CD4-positive, CD25-positive, alpha-beta regulatory T cell (primary cell): ENCODE measurements at regions not wholly inside any gene's neighbourhood (a gene's known extent, or its start where the extent isn't known, plus 50 kb on each side); places are given as distances from the start of the nearest gene placed in this dataset.
"Not testable (repeated sequence)": the region's sequence is repeated elsewhere in the genome, so short reads cannot be mapped to it uniquely, and the experiment has no call there.

Experiments
- ATAC-seq, 2 donors: fragments of 150-1000 bp; cut with Tn5 transposase; one replicate each; pipeline ENCODE4 v1.10.0; 2021; ENCODE audit warnings: low read depth in 2 of 2, moderate number of reproducible peaks in 2 of 2, moderate library complexity in 1 of 2
- DNase-seq, 3 donors: peaks; one replicate each; pipeline versions ENCODE4 v3.0.0 to v3.0.0-alpha.2; 2012 to 2022; ENCODE audit warnings: mixed read lengths in 1 of 3
- H3K27ac ChIP-seq: one replicate; pipeline ENCODE4 v1.7.0; 2013; ENCODE audit warnings: mild to moderate bottlenecking, low read length; ENCODE audit not compliant: insufficient read depth, poor library complexity, severe bottlenecking
- H3K27me3 ChIP-seq: one replicate; pipeline ENCODE4 v1.7.0; 2013; ENCODE audit warnings: low read length; ENCODE audit not compliant: control insufficient read depth, insufficient read depth
- H3K36me3 ChIP-seq: one replicate; pipeline ENCODE4 v1.7.0; 2013; ENCODE audit warnings: mild to moderate bottlenecking, low read length, moderate library complexity; ENCODE audit not compliant: control insufficient read depth, insufficient read depth
- H3K4me1 ChIP-seq: 2 replicates; pipeline ENCODE4 v1.7.0; 2013; ENCODE audit warnings: mild to moderate bottlenecking, low read length; ENCODE audit not compliant: insufficient read depth, control insufficient read depth, poor library complexity, severe bottlenecking
- H3K4me3 ChIP-seq: one replicate; pipeline ENCODE4 v1.7.0; 2013; ENCODE audit warnings: low read depth, mild to moderate bottlenecking, low read length, moderate library complexity
- H3K9me3 ChIP-seq, 2 experiments: 1 replicate in 1 of 2; 2 replicates in 1 of 2; pipeline ENCODE4 v1.7.0; 2013; ENCODE audit warnings: low read length in 2 of 2, mild to moderate bottlenecking in 1 of 2, moderate library complexity in 1 of 2; ENCODE audit not compliant: control insufficient read depth in 2 of 2
- H3K27ac Mint-ChIP-seq, 3 donors: one replicate each; pipeline ENCODE4 v1.8.0; 2020 to 2022; ENCODE audit warnings: mild to moderate bottlenecking in 3 of 3, mixed read lengths in 3 of 3, moderate library complexity in 2 of 3
- H3K27me3 Mint-ChIP-seq: one replicate; pipeline ENCODE4 v1.8.0; 2022; ENCODE audit warnings: mild to moderate bottlenecking, mixed read lengths
- H3K36me3 Mint-ChIP-seq: one replicate; pipeline ENCODE4 v1.8.0; 2020; ENCODE audit warnings: mixed read lengths
- H3K4me1 Mint-ChIP-seq, 4 donors: one replicate each; pipeline ENCODE4 v1.8.0; 2020 to 2022; ENCODE audit warnings: mixed read lengths in 4 of 4, mild to moderate bottlenecking in 1 of 4
- H3K4me3 Mint-ChIP-seq, 4 donors: one replicate each; pipeline ENCODE4 v1.8.0; 2020 to 2022; ENCODE audit warnings: mild to moderate bottlenecking in 4 of 4, mixed read lengths in 4 of 4, moderate library complexity in 3 of 4
- H3K9me3 Mint-ChIP-seq, 7 donors: one replicate each; pipeline ENCODE4 v1.8.0; 2020 to 2022; ENCODE audit warnings: mixed read lengths in 7 of 7, mild to moderate bottlenecking in 3 of 7, moderate library complexity in 2 of 7

GRCh38 chr12:82600379-82600778 lies 86.3 kb upstream of the TMTC2 start:
- Mint-ChIP-seq H3K36me3 (no peaks in the 10 kb centered on the region), H3K27me3 (no peaks in the 10 kb centered on the region), H3K9me3 (peaks cover 0 to 6% (median 4%) of the 10 kb centered on the region in 7 donors), H3K4me3 (no peak overlapping the region), H3K27ac (no peak overlapping the region), H3K4me1 (no peaks in the 10 kb centered on the region)
- no peak for ATAC-seq
- Histone ChIP-seq H3K4me3 (no peak overlapping the region), H3K36me3 (no peaks in the 10 kb centered on the region), H3K27ac (no peak overlapping the region), H3K9me3 (no peaks in the 10 kb centered on the region), H3K27me3 (no peaks in the 10 kb centered on the region), H3K4me1 (no peaks in the 10 kb centered on the region)
- DNase-seq: no peak

- H3K27me3 Mint-ChIP-seq, H3K9me3 ChIP-seq, H3K9me3 Mint-ChIP-seq, H3K4me1 ChIP-seq, H3K4me3 Mint-ChIP-seq, ATAC-seq, H3K27me3 ChIP-seq, H3K4me3 ChIP-seq, H3K36me3 Mint-ChIP-seq, DNase-seq, H3K4me1 Mint-ChIP-seq, H3K36me3 ChIP-seq, H3K27ac Mint-ChIP-seq, H3K27ac ChIP-seq: not testable (repeated sequence)
Measured at GRCh38 chr12:82603647-82604046, 83.1 kb upstream of the TMTC2 start.

GRCh38 chr12:82605115-82605514 lies 81.6 kb upstream of the TMTC2 start:
- H3K36me3 Mint-ChIP-seq: no peaks in the 10 kb centered on the region
- no peaks in the 10 kb centered on the region for H3K4me1 Mint-ChIP-seq
- no peak for ATAC-seq
- H3K27ac Mint-ChIP-seq: no peak overlapping the region
- Histone ChIP-seq H3K27ac (no peak overlapping the region), H3K4me1 (no peaks in the 10 kb centered on the region), H3K9me3 (no peaks in the 10 kb centered on the region), H3K4me3 (no peak overlapping the region), H3K36me3 (no peaks in the 10 kb centered on the region), H3K27me3 (no peaks in the 10 kb centered on the region)
- no peak for DNase-seq
- no peak overlapping the region for H3K4me3 Mint-ChIP-seq
- H3K9me3 Mint-ChIP-seq: peaks cover 0 to 9% (median 4%) of the 10 kb centered on the region in 7 donors
- no peaks in the 10 kb centered on the region for H3K27me3 Mint-ChIP-seq

GRCh38 chr12:82608706-82609105 lies 78.0 kb upstream of the TMTC2 start:
- Mint-ChIP-seq H3K4me1 (no peaks in the 10 kb centered on the region), H3K27ac (no peak overlapping the region), H3K36me3 (no peaks in the 10 kb centered on the region), H3K9me3 (peaks cover 0 to 9% (median 2%) of the 10 kb centered on the region in 7 donors), H3K27me3 (no peaks in the 10 kb centered on the region), H3K4me3 (no peak overlapping the region)
- Histone ChIP-seq H3K27me3 (no peaks in the 10 kb centered on the region), H3K4me1 (no peaks in the 10 kb centered on the region), H3K9me3 (no peaks in the 10 kb centered on the region), H3K27ac (no peak overlapping the region), H3K4me3 (no peak overlapping the region), H3K36me3 (no peaks in the 10 kb centered on the region)
- DNase-seq: no peak
- ATAC-seq: no peak

DNA sequence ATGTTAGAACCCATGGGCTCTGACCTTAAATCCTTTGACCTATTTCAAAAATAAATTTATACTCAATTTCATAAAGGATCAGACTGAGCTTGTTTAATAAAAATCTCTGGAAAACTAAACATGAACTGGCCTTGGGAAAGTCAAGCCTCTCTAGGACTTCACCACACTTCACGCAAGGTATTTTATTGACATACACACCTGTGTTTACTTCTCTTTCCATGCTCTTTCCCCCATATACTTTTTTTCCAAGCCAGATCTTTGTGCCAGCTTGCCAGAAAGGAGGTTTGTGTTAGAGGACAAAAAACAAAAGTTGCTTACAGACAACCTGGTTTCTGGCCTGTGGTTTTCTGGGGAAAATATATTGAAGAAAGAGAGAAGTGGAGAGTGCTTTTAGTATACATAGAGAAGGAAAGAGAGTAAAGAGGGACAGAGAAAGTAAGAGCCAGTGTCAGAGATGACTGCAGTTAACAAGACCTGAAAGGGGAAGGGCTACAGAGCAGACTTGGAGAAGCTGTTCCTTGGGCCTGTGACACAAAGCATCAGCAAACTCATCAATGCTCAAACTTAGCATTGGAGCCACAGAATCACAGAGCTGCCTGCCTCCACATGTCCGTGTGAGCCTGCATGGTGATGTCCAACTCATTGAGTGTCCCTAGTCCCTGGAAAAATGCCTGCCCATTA lies 77.3 kb upstream of the TMTC2 start:
- no peaks in the 10 kb centered on the region for H3K27me3 ChIP-seq
- no peaks in the 10 kb centered on the region for H3K9me3 ChIP-seq
- Mint-ChIP-seq H3K4me3 (peak overlapping the region in 1 of 4 donors; percentile 24), H3K36me3 (no peaks in the 10 kb centered on the region), H3K27me3 (no peaks in the 10 kb centered on the region), H3K27ac (no peak overlapping the region), H3K4me1 (no peaks in the 10 kb centered on the region), H3K9me3 (peaks cover 0 to 9% (median 2%) of the 10 kb centered on the region in 7 donors)
- H3K4me1 ChIP-seq: no peaks in the 10 kb centered on the region
- no peak for ATAC-seq
- H3K36me3 ChIP-seq: no peaks in the 10 kb centered on the region
- DNase-seq: no peak
- H3K27ac ChIP-seq: no peak overlapping the region
- no peak overlapping the region for H3K4me3 ChIP-seq

DNA sequence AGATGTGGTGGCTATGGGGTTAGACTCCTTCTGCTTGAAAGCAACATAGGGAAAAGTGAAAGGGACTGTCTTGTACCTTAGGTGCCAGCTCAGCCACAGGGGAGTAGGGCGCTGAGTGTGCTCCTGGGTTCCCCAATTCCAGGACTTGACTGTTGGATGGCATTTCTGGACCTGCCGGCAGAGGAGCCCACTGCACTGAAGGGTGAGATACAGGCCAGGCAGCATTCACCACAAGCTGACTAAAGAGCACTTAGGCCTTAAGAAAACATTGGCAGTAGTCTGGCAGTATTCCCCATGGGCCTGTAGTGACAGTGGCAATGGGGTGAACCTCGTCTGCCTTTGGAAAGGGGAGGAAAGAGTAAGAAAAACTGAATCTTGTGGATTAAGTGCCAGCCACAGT lies 67.1 kb upstream of the TMTC2 start:
- H3K27ac Mint-ChIP-seq: no peak overlapping the region
- Histone ChIP-seq H3K27me3 (no peaks in the 10 kb centered on the region), H3K9me3 (no peaks in the 10 kb centered on the region), H3K4me1 (no peaks in the 10 kb centered on the region), H3K4me3 (no peak overlapping the region), H3K36me3 (no peaks in the 10 kb centered on the region), H3K27ac (no peak overlapping the region)
- no peak overlapping the region for H3K4me3 Mint-ChIP-seq
- peaks cover 4% of the 10 kb centered on the region for H3K27me3 Mint-ChIP-seq
- no peak for DNase-seq
- ATAC-seq: no peak
- H3K9me3 Mint-ChIP-seq: peaks cover 0 to 3% (median 0%) of the 10 kb centered on the region in 7 donors
- H3K4me1 Mint-ChIP-seq: no peaks in the 10 kb centered on the region
- H3K36me3 Mint-ChIP-seq: no peaks in the 10 kb centered on the region

DNA sequence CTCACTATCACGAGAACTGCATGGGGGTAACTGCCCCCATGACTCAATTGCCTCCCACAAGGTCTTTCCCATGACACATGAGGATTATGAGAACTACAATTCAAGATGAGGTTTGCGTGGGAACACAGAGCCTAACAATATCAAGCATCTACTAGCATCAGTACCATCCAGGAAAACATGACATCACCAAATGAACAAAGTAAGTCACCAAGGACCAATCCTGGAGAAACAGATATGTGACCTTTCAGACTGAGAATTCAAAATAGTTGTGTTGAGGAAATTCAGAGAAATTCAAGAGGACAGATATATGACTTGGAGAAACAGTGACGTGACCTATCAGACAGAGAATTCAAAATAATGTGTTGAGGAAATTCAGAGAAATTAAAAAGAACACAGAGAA lies 65.8 kb upstream of the TMTC2 start:
- peaks cover 4% of the 10 kb centered on the region for H3K27me3 Mint-ChIP-seq
- Histone ChIP-seq H3K36me3 (no peaks in the 10 kb centered on the region), H3K27ac (no peak overlapping the region), H3K9me3 (no peaks in the 10 kb centered on the region), H3K4me1 (no peaks in the 10 kb centered on the region), H3K4me3 (no peak overlapping the region), H3K27me3 (no peaks in the 10 kb centered on the region)
- DNase-seq (no peak), ATAC-seq (no peak)
- H3K36me3 Mint-ChIP-seq: no peaks in the 10 kb centered on the region
- H3K4me3 Mint-ChIP-seq: no peak overlapping the region
- H3K9me3 Mint-ChIP-seq: peaks cover 0 to 3% (median 0%) of the 10 kb centered on the region in 7 donors
- H3K27ac Mint-ChIP-seq: no peak overlapping the region
- no peaks in the 10 kb centered on the region for H3K4me1 Mint-ChIP-seq

- H3K27ac Mint-ChIP-seq: no peak overlapping the region
- peaks cover 0 to 4% (median 0%) of the 10 kb centered on the region in 7 donors for H3K9me3 Mint-ChIP-seq
- H3K36me3 ChIP-seq: no peaks in the 10 kb centered on the region
- no peaks in the 10 kb centered on the region for H3K36me3 Mint-ChIP-seq
- H3K4me1 ChIP-seq: no peaks in the 10 kb centered on the region
- no peak for DNase-seq
- no peaks in the 10 kb centered on the region for H3K27me3 ChIP-seq
- no peaks in the 10 kb centered on the region for H3K27me3 Mint-ChIP-seq
- ATAC-seq: no peak
- no peak overlapping the region for H3K4me3 ChIP-seq
- no peak overlapping the region for H3K27ac ChIP-seq
- H3K9me3 ChIP-seq: no peaks in the 10 kb centered on the region
- H3K4me1 Mint-ChIP-seq: no peaks in the 10 kb centered on the region
- no peak overlapping the region for H3K4me3 Mint-ChIP-seq
Measured at GRCh38 chr12:82625523-82625922, 61.2 kb upstream of the TMTC2 start.
